Retinal pigment epithelial cell (primary cell): ENCODE measurements at regions not wholly inside any gene's neighbourhood (a gene's known extent, or its start where the extent isn't known, plus 50 kb on each side); places are given as distances from the start of the nearest gene placed in this dataset.

ENCODE experiments used
- DNase-seq: peaks from one replicate; pipeline ENCODE4 v3.0.0-alpha.2; 2010; ENCODE audit warnings: low read depth
- H3K4me3 ChIP-seq: 2 replicates; pipeline ENCODE4 v1.5.1; 2011; ENCODE audit warnings: mild to moderate bottlenecking, low read length, control low read depth, moderate library complexity
- CTCF ChIP-seq: conservative IDR thresholded peaks from 2 replicates; pipeline ENCODE4 v1.5.1; 2011; ENCODE audit warnings: low read depth, low read length, control low read depth, inconsistent platforms

GRCh38 chr6:67676892-67677291, 958.2 kb upstream of the ADGRB3 start:
- DNase-seq, result no peak
- TF ChIP-seq CTCF, result no peak
- H3K4me3 ChIP-seq, result no peak overlapping the region

DNA sequence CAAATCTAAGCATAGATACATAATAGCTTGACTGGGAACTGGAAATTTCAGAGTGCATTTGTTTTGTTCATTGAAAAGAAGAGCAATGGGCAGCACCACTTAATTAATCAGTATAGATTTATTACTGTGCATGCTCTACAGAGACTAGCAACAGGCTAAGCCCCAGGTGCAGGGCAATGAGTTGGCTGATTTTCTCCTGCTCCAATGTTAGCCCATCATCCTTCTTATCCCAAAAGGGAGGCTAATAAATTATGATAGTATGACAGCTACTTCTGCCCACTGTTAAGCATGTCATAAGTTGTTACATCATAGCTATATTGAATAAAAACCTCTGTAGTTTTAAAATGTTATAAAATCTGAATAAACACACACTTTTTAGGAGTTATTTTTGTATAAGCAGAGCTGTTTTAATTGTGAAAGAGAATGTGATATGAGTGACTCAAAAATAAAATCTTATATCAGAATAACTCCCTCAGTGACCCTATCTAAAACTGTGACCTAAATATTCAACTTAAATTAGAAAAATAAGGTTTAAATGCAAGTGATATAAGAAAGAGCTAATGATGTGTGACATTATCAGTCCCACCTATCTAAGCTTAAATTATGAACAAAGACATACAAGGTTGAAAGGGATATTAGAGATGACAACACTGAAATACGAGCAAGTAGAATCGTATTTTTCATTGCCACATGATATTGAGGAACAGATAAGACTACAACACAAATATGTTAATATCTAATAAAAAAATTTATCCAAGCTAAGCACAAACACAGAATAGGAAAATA, 967.3 kb upstream of the ADGRB3 start:
- H3K4me3 ChIP-seq, result no peak overlapping the region
- no peak for TF ChIP-seq CTCF
- DNase-seq, result no peak

DNA sequence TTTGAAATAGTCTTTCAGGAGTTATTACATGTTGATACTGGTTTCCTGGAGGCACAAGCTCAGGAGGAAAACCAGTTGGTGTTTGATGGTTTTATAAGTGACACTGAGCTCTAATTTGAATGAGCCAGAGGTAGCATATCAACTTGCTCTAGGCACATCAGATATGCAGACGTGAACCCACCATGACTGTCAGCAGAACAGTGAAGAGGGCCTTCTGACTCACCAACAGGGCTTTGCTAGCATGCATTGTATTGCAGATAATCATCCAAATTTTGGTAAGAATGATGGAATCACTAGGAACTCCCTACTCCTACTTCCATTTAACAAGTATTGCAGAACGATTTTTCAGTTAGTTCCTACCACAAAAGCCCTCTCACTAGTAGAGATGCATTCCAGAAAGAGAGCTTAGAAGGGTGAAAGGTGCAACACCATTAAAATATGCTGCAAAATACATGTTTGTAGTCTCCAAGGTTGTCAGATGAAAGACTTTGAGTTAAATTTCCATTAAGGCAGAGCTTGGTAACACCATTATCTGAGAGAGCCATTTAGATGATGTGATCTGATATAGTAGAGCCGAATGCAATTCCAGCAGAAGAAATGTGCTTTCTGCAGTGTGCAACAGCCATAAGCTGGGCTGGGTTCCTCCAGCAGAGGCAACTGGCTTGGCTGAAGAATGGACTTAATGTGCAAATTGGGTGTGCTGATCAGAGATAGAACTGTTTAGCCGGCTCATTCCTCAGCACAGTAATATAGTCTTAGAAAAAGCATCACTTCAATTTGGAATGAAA, 968.7 kb upstream of the ADGRB3 start:
- no peak for DNase-seq
- no peak for TF ChIP-seq CTCF
- no peak overlapping the region for H3K4me3 ChIP-seq

- TF ChIP-seq CTCF, result no peak
- DNase-seq, result no peak
- H3K4me3 ChIP-seq, result no peak overlapping the region
Observed at GRCh38 chr6:67664942-67665341, 970.1 kb upstream of the ADGRB3 start.

GRCh38 chr6:67663105-67663895, 971.8 kb upstream of the ADGRB3 start:
- H3K4me3 ChIP-seq, result no peak overlapping the region
- DNase-seq, result no peak
- TF ChIP-seq CTCF, result no peak

DNA sequence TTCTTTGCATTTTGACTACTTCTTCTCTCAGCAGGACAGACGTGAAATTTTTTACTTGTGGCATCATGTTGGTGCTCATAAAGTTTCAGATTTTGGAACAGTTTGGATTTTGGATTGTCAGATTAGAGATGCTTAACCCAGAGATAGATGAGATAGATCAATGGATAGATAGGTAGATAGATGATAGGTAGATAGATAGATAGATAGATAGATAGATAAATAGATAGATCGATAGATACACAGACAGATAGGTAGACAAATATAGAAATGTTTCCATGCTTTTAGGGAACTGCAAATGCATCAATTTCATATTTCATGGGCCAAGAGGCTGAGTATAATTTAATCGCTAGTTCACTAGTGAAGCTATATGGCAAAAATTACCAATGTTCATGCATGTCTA, 981.5 kb upstream of the ADGRB3 start:
- H3K4me3 ChIP-seq, result no peak overlapping the region
- DNase-seq, result no peak
- no peak for TF ChIP-seq CTCF
